Right lobe of liver (tissue), 6 donors: ENCODE measurements at regions not wholly inside any gene's neighbourhood (a gene's known extent, or its start where the extent isn't known, plus 50 kb on each side); places are given as distances from the start of the nearest gene placed in this dataset.

ENCODE experiments used
- ATAC-seq, 4 donors: fragments of 200-7000 bp; cut with Tn5 transposase; one replicate each; pipeline ENCODE4 v1.9.1; 2020; ENCODE audit warnings: mild to moderate bottlenecking in 4 of 4, moderate library complexity in 4 of 4
- DNase-seq, 3 donors: peaks; one replicate each; pipeline ENCODE4 v3.0.0-alpha.2; 2020
- H3K27ac ChIP-seq, 3 donors: fragments of 200-600 bp; one replicate each; pipeline ENCODE4 v1.8.0; 2022
- H3K27me3 ChIP-seq, 2 donors: fragments of 200-600 bp; one replicate each; pipeline ENCODE4 v1.8.0; 2022
- H3K36me3 ChIP-seq, 4 donors: fragments of 200-600 bp; sonication (generic) in 1 of 4; one replicate each; pipeline versions ENCODE4 v1.5.1 to v1.8.0; 2017 to 2022; ENCODE audit warnings: control low read depth in 1 of 4
- H3K4me1 ChIP-seq, 4 donors: fragments of 200-600 bp; sonication (generic) in 1 of 4; one replicate each; pipeline versions ENCODE4 v1.5.1 to v1.8.0; 2017 to 2022; ENCODE audit warnings: control low read depth in 1 of 4
- H3K4me3 ChIP-seq, 3 donors: fragments of 200-600 bp; one replicate each; pipeline ENCODE4 v1.8.0; 2022
- H3K9me3 ChIP-seq, 4 donors: fragments of 200-600 bp; sonication (generic) in 1 of 4; one replicate each; pipeline versions ENCODE4 v1.5.1 to v1.8.0; 2017 to 2022; ENCODE audit warnings: control low read depth in 1 of 4
- POLR2A ChIP-seq: fragments of 450-650 bp; IDR thresholded peaks from one replicate; pipeline ENCODE4 v1.6.1; 2017; ENCODE audit warnings: antibody characterized with exemption, mild to moderate bottlenecking
- WGBS: methylation state at CpG from one replicate; pipeline ENCODE4 v1.1.6; 2018; ENCODE audit warnings: low coverage, low lambda C conversion rate; ENCODE audit not compliant: insufficient coverage; ENCODE audit errors: missing lambda C conversion rate; 5-methylcytosine and 5-hydroxymethylcytosine counted together
- intact Hi-C, 2 donors: fragments of 100-400 bp; cut with DNase I; formaldehyde crosslinking; loops; one replicate each; pipeline versions ENCODE4 v1.11.2 to v1.14.1; 2022
- TF ChIP-seq, protein P1 (sequence below), 4 donors: fragments of 200-600 bp in 3 of 4; fragments of 450-650 bp in 1 of 4; IDR thresholded peaks; one replicate each; pipeline versions ENCODE4 v1.5.1 to v1.8.0; 2016 to 2022; ENCODE audit warnings: antibody characterized with exemption in 4 of 4, mild to moderate bottlenecking in 2 of 4
- donor health status: DM: no; HTN: yes; CAD: no.
- donor health status: DM: no; HTN: no; CAD: no.
- donor health status: DM: no; HTN: no; CAD: no.
- donor health status: DM: no; HTN: yes; CAD: no.
- donor health status: DM: no; HTN: yes; CAD: no.

GRCh38 chr13:23993680-23993985, 96.3 kb upstream of the C1QTNF9B start:
- intact Hi-C loops: no loop called here
- Histone ChIP-seq H3K27me3 (no peaks in the 10 kb centered on the region), H3K4me3 (no peak overlapping the region), H3K4me1 (no peaks in the 10 kb centered on the region), H3K36me3 (no peaks in the 10 kb centered on the region), H3K27ac (no peak overlapping the region), H3K9me3 (no peaks in the 10 kb centered on the region)
- WGBS: 83% methylated on average over 1 of the region's 1 CpG
- TF ChIP-seq, protein P1, sequence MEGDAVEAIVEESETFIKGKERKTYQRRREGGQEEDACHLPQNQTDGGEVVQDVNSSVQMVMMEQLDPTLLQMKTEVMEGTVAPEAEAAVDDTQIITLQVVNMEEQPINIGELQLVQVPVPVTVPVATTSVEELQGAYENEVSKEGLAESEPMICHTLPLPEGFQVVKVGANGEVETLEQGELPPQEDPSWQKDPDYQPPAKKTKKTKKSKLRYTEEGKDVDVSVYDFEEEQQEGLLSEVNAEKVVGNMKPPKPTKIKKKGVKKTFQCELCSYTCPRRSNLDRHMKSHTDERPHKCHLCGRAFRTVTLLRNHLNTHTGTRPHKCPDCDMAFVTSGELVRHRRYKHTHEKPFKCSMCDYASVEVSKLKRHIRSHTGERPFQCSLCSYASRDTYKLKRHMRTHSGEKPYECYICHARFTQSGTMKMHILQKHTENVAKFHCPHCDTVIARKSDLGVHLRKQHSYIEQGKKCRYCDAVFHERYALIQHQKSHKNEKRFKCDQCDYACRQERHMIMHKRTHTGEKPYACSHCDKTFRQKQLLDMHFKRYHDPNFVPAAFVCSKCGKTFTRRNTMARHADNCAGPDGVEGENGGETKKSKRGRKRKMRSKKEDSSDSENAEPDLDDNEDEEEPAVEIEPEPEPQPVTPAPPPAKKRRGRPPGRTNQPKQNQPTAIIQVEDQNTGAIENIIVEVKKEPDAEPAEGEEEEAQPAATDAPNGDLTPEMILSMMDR (IDR thresholded peaks at IDR 0.05): no peak
- no peak for TF ChIP-seq POLR2A
- no peak for ATAC-seq
- DNase-seq: no peak

- 49% methylated on average over 6 of the region's 6 CpGs for WGBS
Measured at GRCh38 chr13:23995283-23996073, 98.2 kb upstream of the C1QTNF9B start.

DNA sequence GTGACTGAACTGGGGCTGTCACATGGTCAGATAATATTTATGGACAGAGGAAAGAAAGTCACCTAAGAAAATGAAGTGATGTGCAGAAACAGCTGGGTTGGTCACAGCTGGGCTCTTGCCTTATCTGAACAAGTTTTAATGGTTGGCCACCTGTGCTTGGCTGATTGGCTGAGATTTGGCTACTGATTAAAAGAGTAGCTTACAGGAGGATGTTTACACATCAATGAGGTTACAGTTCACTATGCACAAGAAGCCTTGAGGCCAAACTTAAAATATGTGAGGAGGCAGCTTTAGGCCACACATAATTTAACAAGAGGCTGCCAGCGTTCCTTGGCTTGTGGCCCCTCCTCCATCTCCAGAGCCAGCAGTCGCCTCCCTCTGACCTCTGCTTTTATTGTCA, 99.2 kb upstream of the C1QTNF9B start:
- no peak overlapping the region for H3K27ac ChIP-seq
- no peak overlapping the region for H3K4me3 ChIP-seq
- ATAC-seq (no peak), DNase-seq (no peak)
- H3K27me3 ChIP-seq: no peaks in the 10 kb centered on the region
- no peaks in the 10 kb centered on the region for H3K9me3 ChIP-seq
- no peaks in the 10 kb centered on the region for H3K4me1 ChIP-seq
- intact Hi-C loops: no loop called here
- no peaks in the 10 kb centered on the region for H3K36me3 ChIP-seq
- 81% methylated on average over 2 of the region's 2 CpGs for WGBS
- TF ChIP-seq POLR2A: no peak
- TF ChIP-seq, protein P1 (IDR thresholded peaks at IDR 0.05): no peak

More at GRCh38 chr13:23995283-23996073, 98.2 kb upstream of the C1QTNF9B start:
- Histone ChIP-seq H3K27me3 (no peaks in the 10 kb centered on the region), H3K4me1 (no peaks in the 10 kb centered on the region), H3K4me3 (no peak overlapping the region), H3K27ac (no peak overlapping the region), H3K9me3 (no peaks in the 10 kb centered on the region), H3K36me3 (no peaks in the 10 kb centered on the region)
- TF ChIP-seq POLR2A: no peak
- TF ChIP-seq, protein P1 (IDR thresholded peaks at IDR 0.05): no peak
- intact Hi-C loops: no loop called here
- ATAC-seq: peak; percentile 58 to 79 (median 64)
- no peak for DNase-seq

DNA sequence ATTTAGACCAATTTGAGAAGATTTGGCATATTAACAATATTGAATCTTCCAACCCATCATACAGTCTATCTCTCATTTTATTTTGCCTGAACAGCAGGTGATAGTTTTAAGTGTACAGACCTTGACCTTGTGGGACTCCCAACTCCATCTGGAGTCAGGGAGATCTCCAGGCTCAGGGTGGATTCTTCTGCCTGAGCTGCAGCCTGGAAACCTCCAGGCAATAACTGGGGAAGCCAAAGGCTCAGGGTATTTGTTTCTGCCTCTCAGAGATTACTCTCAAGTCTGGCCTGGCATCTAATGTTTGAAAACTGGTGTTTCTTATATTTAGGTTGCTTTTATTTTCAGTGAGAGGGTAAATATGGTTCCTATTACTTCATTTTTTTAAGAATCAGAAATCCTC, 102.1 kb upstream of the C1QTNF9B start:
- Histone ChIP-seq H3K4me3 (no peak overlapping the region), H3K9me3 (no peaks in the 10 kb centered on the region), H3K27ac (no peak overlapping the region), H3K4me1 (no peaks in the 10 kb centered on the region), H3K36me3 (no peaks in the 10 kb centered on the region), H3K27me3 (no peaks in the 10 kb centered on the region)
- no peak for DNase-seq
- no peak for ATAC-seq
- intact Hi-C loops: no loop called here
- TF ChIP-seq, protein P1 (IDR thresholded peaks at IDR 0.05): no peak
- no peak for TF ChIP-seq POLR2A
